ENCODE measurements at regions not wholly inside any gene's neighbourhood (a gene's known extent, or its start where the extent isn't known, plus 50 kb on each side); places are given as distances from the start of the nearest gene placed in this dataset.

- DNase-seq = no peak
Observed at GRCh38 chr5:109945723-109946480, 256.2 kb downstream of the MAN2A1 start.

GRCh38 chr5:109946610-109947009, 256.9 kb downstream of the MAN2A1 start:
- no peak for DNase-seq

GRCh38 chr5:109947667-109948066, 257.9 kb downstream of the MAN2A1 start:
- no peak for DNase-seq

- no peak for DNase-seq
Observed at GRCh38 chr5:109950634-109951033, 260.9 kb downstream of the MAN2A1 start.

- no peak for DNase-seq
Observed at GRCh38 chr5:109951348-109951747, 261.6 kb downstream of the MAN2A1 start.

- DNase-seq = no peak
Observed at GRCh38 chr5:109951758-109952157, 262.0 kb downstream of the MAN2A1 start.

GRCh38 chr5:109953761-109954160, 264.0 kb downstream of the MAN2A1 start:
- DNase-seq = no peak

- no peak for DNase-seq
Observed at GRCh38 chr5:109956884-109957283, 267.2 kb downstream of the MAN2A1 start.

GRCh38 chr5:109958082-109958481, 268.4 kb downstream of the MAN2A1 start:
- DNase-seq = no peak

- peak; percentile 3 for DNase-seq
Observed at GRCh38 chr5:109959652-109960051, 269.9 kb downstream of the MAN2A1 start.

GRCh38 chr5:109961751-109962150, 272.0 kb downstream of the MAN2A1 start:
- DNase-seq = no peak

GRCh38 chr5:109962882-109963603, 273.3 kb downstream of the MAN2A1 start:
- no peak for DNase-seq

GRCh38 chr5:109964136-109964535, 274.4 kb downstream of the MAN2A1 start:
- no peak for DNase-seq

GRCh38 chr5:109965634-109966033, 275.9 kb downstream of the MAN2A1 start:
- DNase-seq = no peak

- no peak for DNase-seq
Observed at GRCh38 chr5:109971968-109972367, 282.2 kb downstream of the MAN2A1 start.

GRCh38 chr5:109981979-109982378, 292.3 kb downstream of the MAN2A1 start:
- peak; percentile 9 for DNase-seq

- DNase-seq = no peak
Observed at GRCh38 chr5:109982966-109983534, 293.3 kb downstream of the MAN2A1 start.

- no peak for DNase-seq
Observed at GRCh38 chr5:109986726-109987125, 297.0 kb downstream of the MAN2A1 start.

GRCh38 chr5:109987355-109987754, 297.6 kb downstream of the MAN2A1 start:
- no peak for DNase-seq

GRCh38 chr5:109987970-109988369, 298.2 kb downstream of the MAN2A1 start:
- no peak for DNase-seq

GRCh38 chr5:109989161-109989560, 299.4 kb downstream of the MAN2A1 start:
- no peak for DNase-seq

GRCh38 chr5:109989994-109990722, 300.4 kb downstream of the MAN2A1 start:
- DNase-seq = peak; percentile 66

- DNase-seq = peak; percentile 33
Observed at GRCh38 chr5:109990723-109991359, 301.1 kb downstream of the MAN2A1 start.

All from DMS53 (cell line).